BLaER1 (cell line): ENCODE measurements at regions not wholly inside any gene's neighbourhood (a gene's known extent, or its start where the extent isn't known, plus 50 kb on each side); places are given as distances from the start of the nearest gene placed in this dataset.

Experiments
- H3K27ac ChIP-seq: shearing (Covaris generic); formaldehyde crosslinking; 2 replicates; pipeline ENCODE4 v1.8.1; 2022
- H3K27me3 ChIP-seq: shearing (Covaris generic); formaldehyde crosslinking; 2 replicates; pipeline ENCODE4 v1.8.1; 2022
- H3K36me3 ChIP-seq: shearing (Covaris generic); formaldehyde crosslinking; 2 replicates; pipeline ENCODE4 v1.8.1; 2022
- H3K4me1 ChIP-seq: shearing (Covaris generic); formaldehyde crosslinking; 2 replicates; pipeline ENCODE4 v1.8.1; 2022
- H3K4me2 ChIP-seq: shearing (Covaris generic); formaldehyde crosslinking; 2 replicates; pipeline ENCODE4 v1.8.1; 2022
- H3K4me3 ChIP-seq: shearing (Covaris generic); formaldehyde crosslinking; 2 replicates; pipeline ENCODE4 v1.8.1; 2022
- H3K9ac ChIP-seq: shearing (Covaris generic); formaldehyde crosslinking; 2 replicates; pipeline ENCODE4 v1.8.1; 2022
- H3K9me3 ChIP-seq: shearing (Covaris generic); formaldehyde crosslinking; 2 replicates; pipeline ENCODE4 v1.8.1; 2022
- H4K20me1 ChIP-seq: shearing (Covaris generic); formaldehyde crosslinking; 2 replicates; pipeline ENCODE4 v1.8.1; 2022
- Cebpa-rat ChIP-seq: shearing (Covaris generic); IDR thresholded peaks from 2 replicates; pipeline ENCODE4 v1.8.1; 2022

DNA sequence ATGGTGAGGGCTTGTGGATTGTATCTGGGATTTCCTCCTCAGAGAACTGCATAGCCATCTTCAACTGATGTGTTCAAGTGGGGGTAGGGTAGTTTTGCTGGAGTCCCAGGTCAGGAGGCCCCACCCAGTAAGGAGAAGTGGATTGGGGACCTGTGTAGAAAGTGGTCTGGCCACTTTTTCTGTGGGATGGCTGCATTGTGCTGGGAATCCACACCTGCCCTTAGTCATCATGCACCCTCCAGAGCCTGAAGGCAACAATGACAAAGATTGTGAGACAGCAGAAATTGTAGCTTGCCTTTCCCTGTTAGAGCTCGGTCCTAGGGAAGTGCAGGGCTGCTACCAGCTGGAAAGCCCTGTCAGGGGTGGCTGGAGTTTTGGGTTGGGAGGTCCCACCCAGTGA is 255.4 kb downstream of the NDFIP2 start:
- H3K4me1 ChIP-seq: no peaks in the 10 kb centered on the region
- H3K27me3 ChIP-seq: no peaks in the 10 kb centered on the region
- no peaks in the 10 kb centered on the region for H4K20me1 ChIP-seq
- H3K4me3 ChIP-seq: no peak overlapping the region
- H3K9ac ChIP-seq: no peak overlapping the region
- H3K36me3 ChIP-seq: no peaks in the 10 kb centered on the region
- no peak overlapping the region for H3K27ac ChIP-seq
- H3K4me2 ChIP-seq: no peak overlapping the region
- no peaks in the 10 kb centered on the region for H3K9me3 ChIP-seq
- TF ChIP-seq Cebpa-rat: no peak

DNA sequence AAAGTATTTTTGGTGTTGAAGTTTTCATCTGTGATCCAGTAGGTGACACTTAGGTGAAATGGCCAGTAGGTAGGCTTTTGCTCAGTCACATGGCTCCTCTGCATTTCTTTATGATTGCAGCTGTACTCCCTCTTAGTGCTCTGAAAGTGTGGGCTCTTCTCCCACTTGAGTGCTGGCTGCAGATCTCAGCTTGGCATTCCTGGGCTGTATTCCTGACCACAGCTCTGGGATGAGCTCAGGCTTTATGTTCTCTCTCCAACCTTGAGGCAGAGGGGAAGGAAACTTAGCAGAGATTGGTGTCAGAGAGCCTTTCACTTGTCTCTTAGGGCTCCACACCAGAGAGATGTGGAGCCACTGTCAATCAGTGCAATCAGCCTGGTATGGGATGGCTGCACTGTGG is 254.3 kb downstream of the NDFIP2 start:
- Histone ChIP-seq H3K36me3 (no peaks in the 10 kb centered on the region), H3K9ac (no peak overlapping the region), H3K27me3 (no peaks in the 10 kb centered on the region), H3K4me2 (no peak overlapping the region), H3K27ac (no peak overlapping the region), H4K20me1 (no peaks in the 10 kb centered on the region), H3K9me3 (no peaks in the 10 kb centered on the region), H3K4me3 (no peak overlapping the region), H3K4me1 (no peaks in the 10 kb centered on the region)
- TF ChIP-seq Cebpa-rat: no peak

DNA sequence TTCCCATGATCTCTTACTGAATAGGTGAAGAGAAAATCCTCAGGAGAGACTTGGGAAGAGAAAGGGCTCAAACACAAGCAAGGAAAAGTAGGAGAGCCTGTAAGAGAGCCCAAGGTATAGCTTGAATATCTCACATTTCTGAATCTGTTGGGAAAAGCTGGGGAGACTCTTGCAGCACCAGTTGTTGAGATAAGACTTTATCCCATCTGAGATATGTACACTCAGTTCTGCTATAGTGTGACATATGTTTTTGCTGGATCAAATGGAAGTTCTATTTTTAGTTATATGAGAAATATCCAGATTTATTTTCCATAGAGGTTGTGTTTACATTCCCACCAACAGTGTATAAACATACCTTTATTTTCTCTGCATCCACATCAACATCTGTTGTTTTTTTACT is 246.1 kb downstream of the NDFIP2 start:
- no peak overlapping the region for H3K4me3 ChIP-seq
- no peaks in the 10 kb centered on the region for H3K27me3 ChIP-seq
- no peak overlapping the region for H3K27ac ChIP-seq
- no peak overlapping the region for H3K9ac ChIP-seq
- no peaks in the 10 kb centered on the region for H3K36me3 ChIP-seq
- H4K20me1 ChIP-seq: no peaks in the 10 kb centered on the region
- no peak for TF ChIP-seq Cebpa-rat
- H3K4me1 ChIP-seq: no peaks in the 10 kb centered on the region
- H3K4me2 ChIP-seq: no peak overlapping the region
- no peaks in the 10 kb centered on the region for H3K9me3 ChIP-seq

GRCh38 chr13:79725841-79726240 is 244.9 kb downstream of the NDFIP2 start:
- no peak for TF ChIP-seq Cebpa-rat
- H3K27ac ChIP-seq: no peak overlapping the region
- no peaks in the 10 kb centered on the region for H3K27me3 ChIP-seq
- no peak overlapping the region for H3K9ac ChIP-seq
- H3K9me3 ChIP-seq: no peaks in the 10 kb centered on the region
- H3K4me3 ChIP-seq: no peak overlapping the region
- H4K20me1 ChIP-seq: no peaks in the 10 kb centered on the region
- H3K4me2 ChIP-seq: no peak overlapping the region
- no peaks in the 10 kb centered on the region for H3K4me1 ChIP-seq
- no peaks in the 10 kb centered on the region for H3K36me3 ChIP-seq

DNA sequence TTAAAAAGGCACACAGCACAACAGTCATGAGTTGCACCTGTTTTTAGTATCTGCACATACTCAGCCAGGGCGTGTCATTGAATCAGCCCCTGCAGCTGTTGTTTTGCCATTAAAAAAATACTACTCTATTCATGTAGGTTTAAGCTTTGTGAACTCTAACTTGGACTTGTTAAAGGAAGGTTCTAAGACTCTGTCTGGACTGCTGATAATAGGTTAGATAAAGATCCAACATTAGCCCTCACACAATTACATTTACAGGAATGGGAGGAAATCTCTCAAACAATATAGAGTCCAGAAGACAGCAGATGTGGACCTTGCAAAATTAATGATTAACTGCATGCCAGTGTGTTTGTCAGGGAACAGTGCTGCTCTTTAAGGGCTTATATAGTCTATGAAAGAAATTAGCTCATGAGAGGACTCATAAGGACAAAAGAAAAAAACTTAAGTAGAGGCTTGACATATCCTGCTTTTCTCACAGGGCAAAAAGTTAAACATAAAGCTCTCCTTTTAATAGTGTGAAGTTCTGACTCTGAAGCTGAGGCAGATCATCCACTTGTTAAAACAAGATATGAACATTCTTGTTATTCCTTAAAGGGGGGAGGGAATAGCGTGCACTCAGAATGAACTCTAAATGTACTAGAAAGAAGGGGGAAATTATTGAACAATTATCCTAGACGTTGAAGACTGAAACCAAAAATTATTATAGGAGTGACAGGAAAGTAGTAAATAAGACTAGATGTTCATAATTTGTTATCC is 243.6 kb downstream of the NDFIP2 start:
- Histone ChIP-seq H3K4me2 (no peak overlapping the region), H4K20me1 (no peaks in the 10 kb centered on the region), H3K4me3 (no peak overlapping the region), H3K27me3 (no peaks in the 10 kb centered on the region), H3K9me3 (no peaks in the 10 kb centered on the region), H3K36me3 (no peaks in the 10 kb centered on the region), H3K9ac (no peak overlapping the region), H3K27ac (no peak overlapping the region), H3K4me1 (no peaks in the 10 kb centered on the region)
- TF ChIP-seq Cebpa-rat: no peak

- Histone ChIP-seq H3K9me3 (no peaks in the 10 kb centered on the region), H3K9ac (no peak overlapping the region), H3K27ac (no peak overlapping the region), H3K4me3 (no peak overlapping the region), H4K20me1 (no peaks in the 10 kb centered on the region), H3K4me1 (no peaks in the 10 kb centered on the region), H3K4me2 (no peak overlapping the region), H3K36me3 (no peaks in the 10 kb centered on the region), H3K27me3 (no peaks in the 10 kb centered on the region)
- TF ChIP-seq Cebpa-rat: no peak
Observed at GRCh38 chr13:79723519-79724024, 242.6 kb downstream of the NDFIP2 start.

GRCh38 chr13:79722885-79723445 is 242.0 kb downstream of the NDFIP2 start:
- Histone ChIP-seq H3K4me2 (no peak overlapping the region), H3K9ac (no peak overlapping the region), H3K27ac (no peak overlapping the region), H3K36me3 (no peaks in the 10 kb centered on the region), H3K27me3 (no peaks in the 10 kb centered on the region), H3K4me3 (no peak overlapping the region), H4K20me1 (no peaks in the 10 kb centered on the region), H3K4me1 (no peaks in the 10 kb centered on the region), H3K9me3 (no peaks in the 10 kb centered on the region)
- no peak for TF ChIP-seq Cebpa-rat

- Histone ChIP-seq H3K9ac (no peak overlapping the region), H3K4me2 (no peak overlapping the region), H3K4me1 (no peaks in the 10 kb centered on the region), H3K27ac (no peak overlapping the region), H4K20me1 (no peaks in the 10 kb centered on the region), H3K4me3 (no peak overlapping the region), H3K9me3 (no peaks in the 10 kb centered on the region), H3K36me3 (no peaks in the 10 kb centered on the region), H3K27me3 (no peaks in the 10 kb centered on the region)
- TF ChIP-seq Cebpa-rat: no peak
Observed at GRCh38 chr13:79716191-79716590, 235.2 kb downstream of the NDFIP2 start.

GRCh38 chr13:79711631-79712030 is 230.7 kb downstream of the NDFIP2 start:
- no peak overlapping the region for H3K9ac ChIP-seq
- H3K36me3 ChIP-seq: no peaks in the 10 kb centered on the region
- H3K9me3 ChIP-seq: no peaks in the 10 kb centered on the region
- H3K27me3 ChIP-seq: no peaks in the 10 kb centered on the region
- H3K4me2 ChIP-seq: no peak overlapping the region
- no peak overlapping the region for H3K4me3 ChIP-seq
- H3K27ac ChIP-seq: no peak overlapping the region
- TF ChIP-seq Cebpa-rat: no peak
- H3K4me1 ChIP-seq: no peaks in the 10 kb centered on the region
- H4K20me1 ChIP-seq: no peaks in the 10 kb centered on the region

GRCh38 chr13:79710376-79710775 is 229.4 kb downstream of the NDFIP2 start:
- Histone ChIP-seq H3K4me1 (no peaks in the 10 kb centered on the region), H4K20me1 (no peaks in the 10 kb centered on the region), H3K9ac (no peak overlapping the region), H3K4me3 (no peak overlapping the region), H3K27ac (no peak overlapping the region), H3K9me3 (no peaks in the 10 kb centered on the region), H3K27me3 (no peaks in the 10 kb centered on the region), H3K36me3 (no peaks in the 10 kb centered on the region), H3K4me2 (no peak overlapping the region)
- TF ChIP-seq Cebpa-rat: no peak
